Natural killer cell (primary cell): ENCODE measurements at regions not wholly inside any gene's neighbourhood (a gene's known extent, or its start where the extent isn't known, plus 50 kb on each side); places are given as distances from the start of the nearest gene placed in this dataset.
"Not testable (repeated sequence)": the region's sequence is repeated elsewhere in the genome, so short reads cannot be mapped to it uniquely, and the experiment has no call there.

Experiments
- ATAC-seq, 3 donors: fragments of 150-1000 bp in 2 of 3; fragments of 200-7000 bp in 1 of 3; cut with Tn5 transposase; 1 replicate in 1 of 3; 2 replicates in 2 of 3; pipeline ENCODE4 v1.10.0; 2021; ENCODE audit warnings: mild to moderate bottlenecking in 2 of 3, moderate library complexity in 2 of 3
- DNase-seq, 2 donors: peaks; one replicate each; pipeline versions ENCODE4 v3.0.0 to v3.0.0-alpha.2; 2013 to 2021; ENCODE audit warnings: mixed read lengths in 1 of 2
- H3K27ac ChIP-seq: one replicate; pipeline ENCODE4 v1.5.1; 2013; ENCODE audit warnings: mild to moderate bottlenecking, low read length
- H3K27me3 ChIP-seq: one replicate; pipeline ENCODE4 v1.6.1; 2013; ENCODE audit warnings: low read length; ENCODE audit not compliant: control insufficient read depth, insufficient read depth
- H3K36me3 ChIP-seq: one replicate; pipeline ENCODE4 v1.6.1; 2013; ENCODE audit warnings: low read length; ENCODE audit not compliant: control insufficient read depth, insufficient read depth
- H3K4me1 ChIP-seq: one replicate; pipeline ENCODE4 v1.6.1; 2013; ENCODE audit warnings: low read length; ENCODE audit not compliant: control insufficient read depth, insufficient read depth
- H3K4me3 ChIP-seq: one replicate; pipeline ENCODE4 v1.5.1; 2013; ENCODE audit warnings: low read length
- H3K9me3 ChIP-seq: one replicate; pipeline ENCODE4 v1.6.1; 2013; ENCODE audit warnings: low read length; ENCODE audit not compliant: control insufficient read depth, insufficient read depth
- H3K27ac Mint-ChIP-seq, 2 donors: one replicate each; pipeline ENCODE4 v1.8.0; 2022; ENCODE audit warnings: mild to moderate bottlenecking in 2 of 2, mixed read lengths in 2 of 2, moderate library complexity in 1 of 2
- H3K27me3 Mint-ChIP-seq, 2 donors: one replicate each; pipeline ENCODE4 v1.8.0; 2022; ENCODE audit warnings: low read depth in 2 of 2, mixed read lengths in 2 of 2
- H3K36me3 Mint-ChIP-seq: one replicate; pipeline ENCODE4 v1.8.0; 2022; ENCODE audit warnings: mixed read lengths
- H3K4me1 Mint-ChIP-seq, 2 donors: one replicate each; pipeline ENCODE4 v1.8.0; 2022; ENCODE audit warnings: mixed read lengths in 2 of 2
- H3K4me3 Mint-ChIP-seq: one replicate; pipeline ENCODE4 v1.8.0; 2022; ENCODE audit warnings: mild to moderate bottlenecking, moderate library complexity, mixed read lengths
- H3K9me3 Mint-ChIP-seq, 2 donors: one replicate each; pipeline ENCODE4 v1.8.0; 2022; ENCODE audit warnings: mixed read lengths in 2 of 2
- WGBS: methylation state at CpG from one replicate; pipeline ENCODE4 v1.1.7; 2013; ENCODE audit warnings: missing lambda C conversion rate; ENCODE audit not compliant: insufficient coverage; 5-methylcytosine and 5-hydroxymethylcytosine counted together
- intact Hi-C: fragments of 100-400 bp; cut with micrococcal nuclease; formaldehyde crosslinking; loops from one replicate; pipeline ENCODE4 v1.14.2; 2022
- TF ChIP-seq, protein P1 (sequence below): fragments of 200-600 bp; IDR thresholded peaks from one replicate; pipeline ENCODE4 v1.8.0; 2022; ENCODE audit warnings: antibody characterized with exemption

- Mint-ChIP-seq H3K9me3 (no peaks in the 10 kb centered on the region), H3K27me3 (no peaks in the 10 kb centered on the region), H3K27ac (no peak overlapping the region), H3K36me3 (no peaks in the 10 kb centered on the region), H3K4me1 (peaks cover 6 to 8% of the 10 kb centered on the region in 2 donors), H3K4me3 (no peak overlapping the region)
- Histone ChIP-seq H3K27me3 (no peaks in the 10 kb centered on the region), H3K4me1 (peaks cover 6% of the 10 kb centered on the region), H3K36me3 (no peaks in the 10 kb centered on the region), H3K4me3 (no peak overlapping the region), H3K9me3 (no peaks in the 10 kb centered on the region), H3K27ac (no peak overlapping the region)
- peak in 1 of 3 donors; percentile 62 for ATAC-seq
- intact Hi-C loops: no loop called here
- TF ChIP-seq, protein P1, sequence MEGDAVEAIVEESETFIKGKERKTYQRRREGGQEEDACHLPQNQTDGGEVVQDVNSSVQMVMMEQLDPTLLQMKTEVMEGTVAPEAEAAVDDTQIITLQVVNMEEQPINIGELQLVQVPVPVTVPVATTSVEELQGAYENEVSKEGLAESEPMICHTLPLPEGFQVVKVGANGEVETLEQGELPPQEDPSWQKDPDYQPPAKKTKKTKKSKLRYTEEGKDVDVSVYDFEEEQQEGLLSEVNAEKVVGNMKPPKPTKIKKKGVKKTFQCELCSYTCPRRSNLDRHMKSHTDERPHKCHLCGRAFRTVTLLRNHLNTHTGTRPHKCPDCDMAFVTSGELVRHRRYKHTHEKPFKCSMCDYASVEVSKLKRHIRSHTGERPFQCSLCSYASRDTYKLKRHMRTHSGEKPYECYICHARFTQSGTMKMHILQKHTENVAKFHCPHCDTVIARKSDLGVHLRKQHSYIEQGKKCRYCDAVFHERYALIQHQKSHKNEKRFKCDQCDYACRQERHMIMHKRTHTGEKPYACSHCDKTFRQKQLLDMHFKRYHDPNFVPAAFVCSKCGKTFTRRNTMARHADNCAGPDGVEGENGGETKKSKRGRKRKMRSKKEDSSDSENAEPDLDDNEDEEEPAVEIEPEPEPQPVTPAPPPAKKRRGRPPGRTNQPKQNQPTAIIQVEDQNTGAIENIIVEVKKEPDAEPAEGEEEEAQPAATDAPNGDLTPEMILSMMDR: no peak
- 78% methylated on average over 7 of the region's 8 CpGs for WGBS
- no peak for DNase-seq
Measured at GRCh38 chr5:56725711-56726411, 89.5 kb upstream of the MAP3K1 start.

DNA sequence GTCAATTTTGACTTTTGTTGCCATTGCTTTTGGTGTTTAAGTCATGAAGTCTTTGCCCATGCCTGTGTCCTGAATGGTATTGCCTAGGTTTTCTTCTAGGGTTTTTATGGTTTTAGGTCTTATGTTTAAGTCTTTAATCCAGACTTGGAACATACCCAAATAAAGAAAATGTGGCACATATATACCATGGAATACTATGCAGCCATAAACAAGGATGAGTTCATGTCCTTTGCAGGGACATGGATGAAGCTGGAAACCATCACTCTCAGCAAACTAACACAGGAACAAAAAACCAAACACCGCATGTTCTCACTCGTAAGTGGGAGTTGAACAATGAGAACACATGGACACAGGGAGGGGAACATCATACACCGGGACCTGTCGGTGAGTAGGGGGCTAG lies 90.5 kb upstream of the MAP3K1 start:
- H3K9me3 Mint-ChIP-seq, H3K27me3 Mint-ChIP-seq, H3K27ac ChIP-seq, intact Hi-C loops, ATAC-seq, H3K27me3 ChIP-seq, DNase-seq, H3K4me1 Mint-ChIP-seq, H3K27ac Mint-ChIP-seq, H3K9me3 ChIP-seq, H3K36me3 Mint-ChIP-seq, H3K4me3 ChIP-seq, H3K4me3 Mint-ChIP-seq, H3K4me1 ChIP-seq, H3K36me3 ChIP-seq: not testable (repeated sequence)
- 100% methylated on average over 4 of the region's 4 CpGs for WGBS

GRCh38 chr5:56722317-56722716 lies 93.0 kb upstream of the MAP3K1 start:
- no peaks in the 10 kb centered on the region for H3K9me3 Mint-ChIP-seq
- Histone ChIP-seq H3K36me3 (no peaks in the 10 kb centered on the region), H3K4me3 (no peak overlapping the region), H3K9me3 (no peaks in the 10 kb centered on the region), H3K4me1 (no peaks in the 10 kb centered on the region), H3K27me3 (no peaks in the 10 kb centered on the region), H3K27ac (no peak overlapping the region)
- 80% methylated on average over 3 of the region's 3 CpGs for WGBS
- intact Hi-C loops: no loop called here
- H3K36me3 Mint-ChIP-seq: no peaks in the 10 kb centered on the region
- H3K4me1 Mint-ChIP-seq: no peaks in the 10 kb centered on the region
- DNase-seq (no peak), ATAC-seq (no peak)
- H3K27me3 Mint-ChIP-seq: peaks cover 0 to 12% of the 10 kb centered on the region in 2 donors
- TF ChIP-seq, protein P1: no peak
- H3K4me3 Mint-ChIP-seq: no peak overlapping the region
- no peak overlapping the region for H3K27ac Mint-ChIP-seq

DNA sequence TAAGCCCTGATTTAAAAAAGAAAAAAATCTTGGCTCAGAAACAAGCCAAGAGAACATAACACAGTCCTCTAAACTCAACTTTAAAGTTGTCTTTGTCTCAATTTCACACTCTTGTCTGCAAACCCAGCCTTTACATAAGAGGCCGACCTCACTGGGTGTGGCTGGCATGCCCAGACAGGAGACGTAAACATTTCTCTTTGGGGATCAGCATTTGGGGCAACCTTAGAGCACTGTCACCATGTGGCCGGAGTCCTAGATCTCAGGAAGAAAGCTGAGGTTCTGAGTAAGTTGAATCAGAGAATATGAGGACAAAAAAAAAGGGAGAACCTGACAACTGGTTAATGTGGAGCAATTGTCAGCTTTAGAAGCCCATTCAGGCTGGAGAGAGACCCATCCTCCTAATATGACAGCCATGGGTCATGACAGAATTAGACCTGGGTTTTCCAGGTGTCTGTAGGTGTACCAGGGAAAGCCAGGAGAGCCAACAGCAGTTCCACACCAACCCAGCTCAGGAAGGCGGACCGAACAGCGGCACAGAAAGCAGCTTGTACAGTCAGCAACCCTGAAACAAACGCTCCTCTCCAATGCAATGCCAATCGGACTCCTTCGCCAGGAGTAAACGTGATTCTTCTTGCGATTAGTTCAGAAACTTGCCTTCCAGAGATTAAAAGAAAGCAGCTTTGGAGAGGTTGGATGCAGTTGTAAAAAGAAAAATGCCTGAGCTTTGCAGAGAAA lies 97.9 kb upstream of the MAP3K1 start:
- Mint-ChIP-seq H3K9me3 (no peaks in the 10 kb centered on the region), H3K4me1 (no peaks in the 10 kb centered on the region), H3K4me3 (no peak overlapping the region), H3K36me3 (no peaks in the 10 kb centered on the region), H3K27me3 (peaks cover 0 to 12% of the 10 kb centered on the region in 2 donors), H3K27ac (no peak overlapping the region)
- no peak overlapping the region for H3K27ac ChIP-seq
- 88% methylated on average over 11 of the region's 11 CpGs for WGBS
- no peaks in the 10 kb centered on the region for H3K36me3 ChIP-seq
- DNase-seq (peak in 1 of 2 donors; percentile 25), ATAC-seq (no peak)
- H3K4me1 ChIP-seq: no peaks in the 10 kb centered on the region
- TF ChIP-seq, protein P1: no peak
- no peaks in the 10 kb centered on the region for H3K9me3 ChIP-seq
- no peak overlapping the region for H3K4me3 ChIP-seq
- intact Hi-C loops: no loop called here
- H3K27me3 ChIP-seq: no peaks in the 10 kb centered on the region
